GM18951 (cell line): ENCODE measurements at regions not wholly inside any gene's neighbourhood (a gene's known extent, or its start where the extent isn't known, plus 50 kb on each side); places are given as distances from the start of the nearest gene placed in this dataset.
A peak's percentile ranks its signal among the peaks of the same experiment; 100 is the strongest.

Source experiments
- POLR2A ChIP-seq: IDR thresholded peaks from 4 replicates; pipeline ENCODE4 v1.6.1; 2011; ENCODE audit warnings: mild to moderate bottlenecking; ENCODE audit not compliant: insufficient read length, insufficient read depth; ENCODE audit errors: extremely low read depth
- in situ Hi-C: fragments of 300-500 bp; cut with MboI; formaldehyde crosslinking; loops from one replicate; pipeline ENCODE4 v1.12.0; 2022; ENCODE audit warnings: low sequenced_read_pairs, mixed read lengths, inconsistent platforms; ENCODE audit not compliant: unreplicated experiment

DNA sequence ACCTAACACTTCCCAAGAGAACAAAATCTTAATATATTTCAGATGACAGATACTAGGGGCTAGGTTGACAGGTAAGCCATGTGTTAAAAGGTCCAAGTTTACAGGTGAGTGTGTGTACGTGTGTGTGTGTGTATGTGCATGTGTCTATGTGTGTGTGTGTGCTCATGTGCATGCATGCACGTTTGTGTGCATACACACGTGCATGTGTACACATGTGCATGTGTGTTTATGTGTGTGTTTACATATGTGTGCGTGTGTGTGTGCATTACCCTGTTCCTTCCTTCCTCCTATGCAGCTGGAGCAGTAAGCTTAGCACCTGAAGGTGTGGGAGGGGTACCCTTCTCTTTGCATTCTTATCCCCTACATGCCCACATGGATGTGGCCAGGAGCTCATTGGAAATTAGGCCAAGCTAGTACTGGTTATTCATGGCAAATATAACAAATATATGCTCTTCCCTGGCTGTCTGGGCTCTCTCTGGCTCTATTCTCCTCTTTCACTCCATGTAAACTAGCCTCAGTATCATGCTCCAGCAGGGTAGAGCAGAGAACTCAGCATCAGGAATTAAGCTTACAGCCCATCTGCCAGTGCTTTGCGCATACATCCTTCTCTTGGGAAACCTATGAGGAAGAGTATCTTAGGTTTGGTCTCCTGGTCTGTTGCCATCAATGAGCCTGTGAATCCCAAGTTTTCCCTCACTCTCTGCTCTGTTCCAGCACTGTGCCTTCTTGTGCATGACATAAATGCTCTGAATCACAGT is 258.0 kb upstream of the MYOCD start:
- in situ Hi-C loops: no loop called here
- TF ChIP-seq POLR2A: no peak

DNA sequence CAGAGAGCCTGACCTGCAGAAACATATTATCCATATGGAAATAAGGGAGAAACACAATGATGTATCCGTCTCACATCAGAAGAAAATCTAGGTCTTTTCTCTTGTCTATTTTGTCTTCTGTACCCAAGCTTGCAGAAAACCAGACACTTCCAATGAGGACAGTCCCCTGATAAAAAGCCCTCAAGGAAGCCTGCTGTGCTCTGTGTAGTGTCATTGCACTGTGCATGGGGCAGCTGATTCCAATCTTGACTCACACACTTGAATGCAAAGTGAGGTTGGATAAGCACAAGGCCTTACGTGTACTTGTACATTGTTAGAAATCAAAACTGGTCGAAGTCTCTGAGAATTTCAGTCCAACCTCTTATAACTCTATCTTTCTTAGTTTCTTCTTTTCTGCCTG is 256.6 kb upstream of the MYOCD start:
- in situ Hi-C loops: no loop called here

DNA sequence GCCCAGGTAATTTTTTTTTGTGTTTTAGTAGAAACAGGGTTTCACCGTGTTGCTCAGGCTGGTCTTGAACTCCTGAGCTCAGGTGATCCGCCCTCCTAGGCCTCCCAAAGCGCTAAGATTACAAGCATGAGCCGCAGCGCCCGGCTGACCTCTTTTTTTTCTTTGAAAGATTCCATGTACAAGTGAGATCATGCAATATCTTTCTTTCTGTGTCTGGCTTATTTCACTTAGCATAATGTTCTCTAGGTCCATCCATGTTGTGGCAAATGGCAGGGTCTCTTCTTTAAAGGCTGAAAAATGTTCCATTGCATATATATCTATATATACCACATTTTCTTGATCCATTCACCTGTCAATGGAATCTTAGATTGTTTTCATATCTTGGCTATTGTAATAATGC is 255.0 kb upstream of the MYOCD start:
- in situ Hi-C loops: no loop called here
- TF ChIP-seq POLR2A: no peak

More for the DNA sequence above, 256.6 kb upstream of the MYOCD start:
- TF ChIP-seq POLR2A: no peak

DNA sequence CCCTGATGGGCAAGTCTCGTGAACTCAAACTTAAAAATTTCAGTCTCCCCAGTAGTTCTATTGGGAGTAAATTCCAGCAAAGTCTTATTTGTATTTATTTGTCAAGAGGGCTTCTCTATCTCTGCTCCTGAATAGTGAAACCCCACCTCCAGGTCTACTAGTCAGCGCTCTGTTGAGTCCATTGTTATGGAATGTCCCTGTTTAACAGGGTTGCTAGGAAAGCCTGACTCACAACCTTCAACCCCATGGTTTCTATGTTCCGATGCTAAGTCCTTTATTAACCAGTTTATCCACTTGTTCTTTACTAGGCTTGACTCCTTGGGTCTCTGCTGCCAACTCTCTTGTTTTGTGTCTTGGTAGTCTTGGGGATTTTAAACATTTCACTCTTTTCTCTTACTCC is 250.7 kb upstream of the MYOCD start:
- in situ Hi-C loops: no loop called here
- no peak for TF ChIP-seq POLR2A

DNA sequence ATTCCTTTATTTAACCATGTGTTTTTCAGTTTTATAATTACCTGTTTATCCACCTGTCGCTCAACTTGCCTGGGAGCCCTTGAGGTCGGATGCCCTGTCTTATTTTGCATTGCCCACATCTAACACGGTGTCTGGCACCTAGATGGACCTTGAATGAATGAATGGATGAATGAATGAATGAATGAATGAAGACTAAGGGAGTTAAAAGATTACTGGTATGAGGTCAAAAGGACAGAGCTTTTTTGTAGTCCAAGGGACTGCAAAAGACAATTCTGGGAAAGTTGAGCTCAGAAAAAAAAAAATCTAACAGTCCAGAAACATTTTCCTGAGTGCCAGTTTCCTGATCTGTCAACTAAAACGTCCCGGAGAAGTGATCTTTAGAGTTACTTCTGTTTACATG is 244.6 kb upstream of the MYOCD start:
- no peak for TF ChIP-seq POLR2A
- in situ Hi-C loops: no loop called here

DNA sequence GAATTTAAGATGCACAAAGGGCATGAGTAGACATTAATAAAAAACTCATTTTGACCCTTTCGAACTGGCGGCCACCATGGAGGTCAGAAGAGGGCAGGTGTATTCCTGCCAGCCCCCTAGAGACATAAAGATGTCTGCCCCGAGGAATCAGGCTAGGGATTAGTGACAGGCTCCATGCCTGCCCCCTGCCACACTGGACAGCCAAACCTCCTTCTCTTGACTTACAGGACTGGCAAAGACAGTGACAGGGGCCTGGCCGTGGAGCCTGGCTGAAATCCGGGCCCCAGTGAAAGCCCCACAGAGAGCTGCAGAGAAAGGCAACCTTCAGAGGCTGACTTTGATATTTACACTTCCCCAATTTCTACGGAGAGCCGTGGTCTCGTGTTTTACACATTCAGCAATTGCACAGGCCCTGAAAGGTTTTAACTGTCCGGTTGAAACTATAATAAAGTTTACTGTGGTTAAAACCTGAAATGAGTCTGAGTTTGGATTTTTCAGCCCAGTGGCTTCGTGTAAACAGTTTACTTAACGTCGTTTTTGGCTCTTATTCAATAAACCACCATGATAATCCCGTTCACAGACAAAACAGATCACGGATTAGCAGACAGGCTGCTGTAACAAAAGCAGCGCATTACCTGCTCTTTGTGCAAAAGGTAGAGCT is 243.9 kb upstream of the MYOCD start:
- in situ Hi-C loops: no loop called here
- TF ChIP-seq POLR2A: no peak

DNA sequence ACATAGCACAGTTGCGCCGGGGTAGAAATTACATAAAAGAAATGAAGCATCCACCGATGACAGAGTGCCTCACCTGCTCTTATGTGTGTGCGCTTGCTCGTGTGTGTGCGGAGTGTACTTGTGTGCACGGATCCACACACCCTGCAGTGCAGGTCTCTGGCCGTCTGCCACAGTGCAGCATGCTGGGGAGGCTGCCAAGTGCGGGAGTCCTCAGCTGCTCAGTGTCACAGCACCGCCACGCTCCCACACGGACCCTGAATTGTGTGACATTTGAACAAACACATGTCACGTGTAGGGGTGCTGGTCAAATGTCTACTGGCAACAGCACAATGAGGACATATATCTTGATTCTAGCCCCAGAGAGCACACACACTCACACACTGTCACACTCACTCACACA is 243.0 kb upstream of the MYOCD start:
- in situ Hi-C loops: no loop called here
- TF ChIP-seq POLR2A: no peak

DNA sequence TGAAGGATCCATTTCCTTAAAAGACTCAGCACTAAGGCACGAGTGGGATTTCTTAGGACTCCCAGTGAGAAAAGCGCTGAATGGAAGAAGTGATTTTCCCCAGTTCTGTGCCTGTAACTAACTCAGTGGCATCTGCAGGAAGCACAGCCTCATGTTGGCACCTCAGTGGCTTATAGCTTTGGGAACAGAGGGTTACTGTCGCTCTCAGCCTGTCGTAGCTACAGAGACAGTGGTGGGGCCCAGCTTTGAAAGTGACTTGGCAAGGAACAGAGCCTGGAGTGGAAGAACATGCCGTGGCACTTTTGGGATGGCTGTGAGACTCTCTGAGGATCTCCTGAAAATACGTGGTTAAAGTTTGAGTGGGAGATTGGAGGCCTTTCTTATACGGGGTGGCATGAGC is 242.4 kb upstream of the MYOCD start:
- in situ Hi-C loops: no loop called here
- TF ChIP-seq POLR2A: no peak

DNA sequence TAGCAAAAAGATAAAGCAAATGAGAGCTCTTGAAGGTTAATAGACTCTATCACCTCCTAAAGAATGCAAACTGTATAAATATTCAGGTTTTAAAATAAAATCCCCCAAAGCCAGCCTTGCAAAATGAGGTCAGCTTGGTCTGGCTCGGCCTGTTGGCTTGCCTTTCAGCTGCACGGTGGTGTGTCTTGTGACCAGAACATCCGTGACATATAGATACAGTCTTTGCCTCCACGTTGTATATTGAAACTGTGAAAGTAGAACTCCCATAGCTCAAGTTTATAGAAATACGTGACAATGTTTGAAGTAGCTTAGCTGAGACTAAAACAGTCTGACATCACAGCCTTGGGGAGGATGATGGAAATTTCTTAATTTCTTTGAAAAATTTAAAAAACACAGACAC is 236.6 kb upstream of the MYOCD start:
- TF ChIP-seq POLR2A: no peak
- in situ Hi-C loops: no loop called here

DNA sequence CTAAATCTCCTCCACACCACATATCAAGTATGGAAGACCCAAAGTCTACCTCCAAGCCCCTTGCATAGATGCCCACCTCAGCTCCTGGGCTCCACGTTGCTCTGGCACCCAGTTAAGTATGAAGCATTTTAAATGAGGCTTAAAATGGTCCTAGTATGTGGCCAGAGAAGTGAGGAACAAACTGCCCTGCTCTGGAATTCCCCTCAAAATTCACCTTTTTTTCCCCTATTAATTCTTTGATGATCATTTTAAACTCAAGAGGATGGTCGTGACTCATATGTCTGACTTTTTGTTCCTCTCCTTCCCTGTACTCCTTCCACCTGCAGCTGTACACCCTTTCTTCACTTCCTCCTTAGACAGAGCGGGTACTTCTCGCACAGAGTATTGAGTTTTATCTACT is 234.5 kb upstream of the MYOCD start:
- peak; percentile 26 for TF ChIP-seq POLR2A
- in situ Hi-C loops: no loop called here

DNA sequence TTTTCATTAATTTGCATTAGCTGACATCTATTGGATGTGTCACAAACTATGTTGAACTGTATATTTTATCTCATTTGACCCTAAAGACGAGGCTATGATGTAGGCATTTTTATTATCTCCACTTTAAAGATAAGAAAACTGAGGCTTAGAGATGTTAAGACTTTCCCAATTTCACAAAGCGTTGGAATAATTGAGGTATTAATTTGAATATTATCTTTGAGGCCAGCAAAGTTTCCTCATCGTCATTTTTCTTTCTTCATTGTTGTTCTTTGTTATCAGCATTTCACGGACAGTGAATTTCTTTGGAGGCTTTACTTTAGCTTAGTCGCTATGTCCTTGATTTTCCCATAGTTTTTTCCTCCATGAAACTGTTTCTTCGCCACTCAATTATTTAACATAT is 227.5 kb upstream of the MYOCD start:
- in situ Hi-C loops: no loop called here
- no peak for TF ChIP-seq POLR2A

DNA sequence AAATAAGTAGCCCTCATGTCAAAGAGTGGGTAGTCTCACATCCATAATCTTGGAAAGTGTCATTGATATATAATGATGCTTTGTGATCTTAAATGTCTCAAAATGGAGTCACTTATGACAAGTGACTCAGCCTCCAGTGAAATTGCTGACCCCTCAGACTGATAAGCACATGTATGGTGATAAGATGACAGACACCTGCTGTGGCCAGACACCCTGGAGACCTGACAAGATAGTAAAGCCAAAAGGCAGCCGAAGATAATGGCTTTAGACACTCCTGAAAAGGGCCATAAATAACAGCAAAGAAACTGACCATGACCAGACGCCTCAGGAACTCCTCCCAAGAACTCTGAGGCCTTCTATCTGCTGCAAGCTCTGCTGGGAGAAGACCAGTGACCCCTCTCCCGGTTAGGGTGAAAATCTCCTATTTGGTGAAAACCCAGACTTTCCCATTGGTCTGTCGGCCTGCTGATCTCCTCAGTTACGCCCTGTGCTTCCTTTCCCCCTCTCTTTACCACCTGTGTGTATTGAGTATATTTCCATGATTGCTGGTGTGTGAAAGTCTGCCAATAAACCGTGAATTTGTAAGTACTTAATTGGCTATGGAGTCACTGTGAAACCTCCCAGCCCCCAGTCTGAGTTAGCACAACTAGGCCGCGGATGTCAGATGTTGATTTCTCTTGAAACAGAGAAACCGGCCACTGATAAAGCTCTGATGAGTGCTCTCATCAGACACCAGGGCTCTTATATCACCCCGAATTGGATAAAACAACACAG is 226.7 kb upstream of the MYOCD start:
- in situ Hi-C loops: no loop called here
- TF ChIP-seq POLR2A: no peak

DNA sequence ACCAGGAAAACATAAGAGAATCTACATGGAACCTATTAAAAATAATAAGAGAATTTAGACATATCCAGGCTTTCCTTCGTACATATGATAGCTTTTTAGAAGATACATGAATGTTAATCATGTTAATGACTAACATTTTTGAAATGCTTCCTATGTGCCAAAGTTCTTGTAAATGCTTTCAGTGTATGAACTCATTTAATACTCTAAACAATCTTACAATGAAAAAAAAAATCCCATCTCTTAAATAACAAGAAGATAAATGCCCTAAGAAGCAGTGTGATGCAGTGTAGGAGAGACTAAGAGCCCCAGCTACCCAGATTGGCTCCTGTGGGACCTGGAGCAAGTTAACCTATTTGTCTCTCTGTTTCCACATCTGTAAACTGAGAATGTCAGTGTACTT is 220.4 kb upstream of the MYOCD start:
- TF ChIP-seq POLR2A: no peak
- in situ Hi-C loops: no loop called here

DNA sequence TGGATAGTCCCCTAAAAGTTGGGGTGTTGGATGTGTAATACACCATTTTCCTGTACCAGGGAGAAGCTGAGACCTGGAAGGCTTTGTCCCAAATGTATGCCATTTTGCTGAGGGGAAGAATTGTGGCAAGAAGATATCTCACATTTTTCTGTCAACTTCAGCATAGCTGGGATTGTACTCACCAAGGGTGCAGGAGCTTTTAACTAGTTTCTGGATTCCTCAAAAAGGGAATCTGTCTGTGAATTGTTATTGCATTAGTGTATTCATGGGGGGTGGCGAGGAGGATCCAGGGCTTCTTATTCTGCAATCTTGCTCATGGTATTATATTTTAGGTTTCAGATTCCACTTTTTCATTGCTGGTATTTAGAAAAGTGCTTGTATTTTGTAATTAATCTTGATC is 208.2 kb upstream of the MYOCD start:
- in situ Hi-C loops: no loop called here
- no peak for TF ChIP-seq POLR2A
